Suprapubic skin (tissue), 3 donors: ENCODE measurements at regions not wholly inside any gene's neighbourhood (a gene's known extent, or its start where the extent isn't known, plus 50 kb on each side); places are given as distances from the start of the nearest gene placed in this dataset.

Experiments used
- EP300 ChIP-seq: sonication (generic); formaldehyde crosslinking; IDR thresholded peaks from one replicate; pipeline ENCODE4 v1.6.1; 2017; ENCODE audit warnings: antibody characterized with exemption
- POLR2A ChIP-seq, 2 donors: fragments of 450-650 bp; IDR thresholded peaks; one replicate each; pipeline ENCODE4 v1.6.1; 2017; ENCODE audit warnings: antibody characterized with exemption in 2 of 2, mild to moderate bottlenecking in 2 of 2, moderate library complexity in 2 of 2
- TF ChIP-seq, protein P1 (sequence below), 2 donors: fragments of 200-600 bp in 1 of 2; fragments of 450-650 bp in 1 of 2; sonication (generic) in 1 of 2; IDR thresholded peaks; one replicate each; pipeline ENCODE4 v1.5.1; 2016 to 2019; ENCODE audit warnings: antibody characterized with exemption in 2 of 2, mild to moderate bottlenecking in 1 of 2, moderate library complexity in 1 of 2

- TF ChIP-seq POLR2A (IDR thresholded peaks at IDR 0.05), result no peak
- TF ChIP-seq, protein P1, sequence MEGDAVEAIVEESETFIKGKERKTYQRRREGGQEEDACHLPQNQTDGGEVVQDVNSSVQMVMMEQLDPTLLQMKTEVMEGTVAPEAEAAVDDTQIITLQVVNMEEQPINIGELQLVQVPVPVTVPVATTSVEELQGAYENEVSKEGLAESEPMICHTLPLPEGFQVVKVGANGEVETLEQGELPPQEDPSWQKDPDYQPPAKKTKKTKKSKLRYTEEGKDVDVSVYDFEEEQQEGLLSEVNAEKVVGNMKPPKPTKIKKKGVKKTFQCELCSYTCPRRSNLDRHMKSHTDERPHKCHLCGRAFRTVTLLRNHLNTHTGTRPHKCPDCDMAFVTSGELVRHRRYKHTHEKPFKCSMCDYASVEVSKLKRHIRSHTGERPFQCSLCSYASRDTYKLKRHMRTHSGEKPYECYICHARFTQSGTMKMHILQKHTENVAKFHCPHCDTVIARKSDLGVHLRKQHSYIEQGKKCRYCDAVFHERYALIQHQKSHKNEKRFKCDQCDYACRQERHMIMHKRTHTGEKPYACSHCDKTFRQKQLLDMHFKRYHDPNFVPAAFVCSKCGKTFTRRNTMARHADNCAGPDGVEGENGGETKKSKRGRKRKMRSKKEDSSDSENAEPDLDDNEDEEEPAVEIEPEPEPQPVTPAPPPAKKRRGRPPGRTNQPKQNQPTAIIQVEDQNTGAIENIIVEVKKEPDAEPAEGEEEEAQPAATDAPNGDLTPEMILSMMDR (IDR thresholded peaks at IDR 0.05), result no peak
- TF ChIP-seq EP300, result no peak
These were observed 389.5 kb upstream of the MAP3K7 start for GRCh38 chr6:90976341-90976740.
